AG10803 (cell line): ENCODE measurements at regions not wholly inside any gene's neighbourhood (a gene's known extent, or its start where the extent isn't known, plus 50 kb on each side); places are given as distances from the start of the nearest gene placed in this dataset.

Source experiments
- DNase-seq: peaks from one replicate; pipeline ENCODE4 v3.0.0; 2010; ENCODE audit warnings: low read depth
- H3K4me3 ChIP-seq: 2 replicates; pipeline ENCODE4 v1.5.1; 2011; ENCODE audit warnings: mild to moderate bottlenecking, low read length, control low read depth
- CTCF ChIP-seq: conservative IDR thresholded peaks from 2 replicates; pipeline ENCODE4 v1.5.1; 2011; ENCODE audit warnings: mild to moderate bottlenecking, low read length, control low read depth, inconsistent platforms

- DNase-seq = no peak
- no peak overlapping the region for H3K4me3 ChIP-seq
- no peak for TF ChIP-seq CTCF
These were observed 102.4 kb downstream of the BARX1 start for GRCh38 chr9:93852728-93853127.

GRCh38 chr9:93846349-93846748, 108.8 kb downstream of the BARX1 start:
- no peak overlapping the region for H3K4me3 ChIP-seq
- no peak for DNase-seq
- TF ChIP-seq CTCF = no peak

GRCh38 chr9:93843396-93843795, 111.8 kb downstream of the BARX1 start:
- no peak for DNase-seq
- H3K4me3 ChIP-seq = no peak overlapping the region
- no peak for TF ChIP-seq CTCF

GRCh38 chr9:93830606-93831005, 124.5 kb downstream of the BARX1 start:
- no peak for TF ChIP-seq CTCF
- no peak for DNase-seq

GRCh38 chr9:93830012-93830596, 125.1 kb downstream of the BARX1 start:
- DNase-seq = no peak
- no peak for TF ChIP-seq CTCF
- no peak overlapping the region for H3K4me3 ChIP-seq

More at GRCh38 chr9:93830606-93831005, 124.5 kb downstream of the BARX1 start:
- no peak overlapping the region for H3K4me3 ChIP-seq

- no peak for TF ChIP-seq CTCF
- DNase-seq = no peak
- no peak overlapping the region for H3K4me3 ChIP-seq
These were observed 125.7 kb downstream of the BARX1 start for GRCh38 chr9:93829271-93830011.
